ENCODE measurements at regions not wholly inside any gene's neighbourhood (a gene's known extent, or its start where the extent isn't known, plus 50 kb on each side); places are given as distances from the start of the nearest gene placed in this dataset.

DNA sequence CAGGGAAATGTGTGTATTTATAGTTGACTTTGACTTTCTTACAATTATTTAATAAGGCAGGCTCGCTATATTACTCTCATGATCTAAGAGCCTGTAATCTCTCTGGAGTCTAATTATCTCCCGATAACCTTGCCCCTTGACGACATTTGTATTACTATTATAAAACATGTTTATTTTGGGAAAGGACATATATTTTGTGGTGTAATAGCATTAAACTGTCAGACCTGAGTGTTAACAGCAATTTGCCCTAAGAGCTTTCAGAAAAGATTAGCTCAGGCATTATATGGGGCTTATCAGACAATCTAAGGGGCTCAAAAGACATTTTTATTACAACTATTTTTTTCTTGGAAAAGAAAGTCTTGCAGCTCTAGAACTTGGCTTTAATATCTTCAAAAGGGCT lies 427.9 kb upstream of the SLIT2 start:
- no peaks in the 10 kb centered on the region for H3K36me3 Mint-ChIP-seq (ENCODE audit: low read depth)
- no peaks in the 10 kb centered on the region for H3K4me1 Mint-ChIP-seq
- H3K27ac Mint-ChIP-seq (ENCODE audit: unreplicated experiment), result no peak overlapping the region
- DNase-seq (ENCODE audit: low read depth, low spot score), result no peak
- H3K27me3 Mint-ChIP-seq (ENCODE audit: low read depth), result no peaks in the 10 kb centered on the region
- no peaks in the 10 kb centered on the region for H3K9me3 Mint-ChIP-seq
- TF ChIP-seq, protein P1, sequence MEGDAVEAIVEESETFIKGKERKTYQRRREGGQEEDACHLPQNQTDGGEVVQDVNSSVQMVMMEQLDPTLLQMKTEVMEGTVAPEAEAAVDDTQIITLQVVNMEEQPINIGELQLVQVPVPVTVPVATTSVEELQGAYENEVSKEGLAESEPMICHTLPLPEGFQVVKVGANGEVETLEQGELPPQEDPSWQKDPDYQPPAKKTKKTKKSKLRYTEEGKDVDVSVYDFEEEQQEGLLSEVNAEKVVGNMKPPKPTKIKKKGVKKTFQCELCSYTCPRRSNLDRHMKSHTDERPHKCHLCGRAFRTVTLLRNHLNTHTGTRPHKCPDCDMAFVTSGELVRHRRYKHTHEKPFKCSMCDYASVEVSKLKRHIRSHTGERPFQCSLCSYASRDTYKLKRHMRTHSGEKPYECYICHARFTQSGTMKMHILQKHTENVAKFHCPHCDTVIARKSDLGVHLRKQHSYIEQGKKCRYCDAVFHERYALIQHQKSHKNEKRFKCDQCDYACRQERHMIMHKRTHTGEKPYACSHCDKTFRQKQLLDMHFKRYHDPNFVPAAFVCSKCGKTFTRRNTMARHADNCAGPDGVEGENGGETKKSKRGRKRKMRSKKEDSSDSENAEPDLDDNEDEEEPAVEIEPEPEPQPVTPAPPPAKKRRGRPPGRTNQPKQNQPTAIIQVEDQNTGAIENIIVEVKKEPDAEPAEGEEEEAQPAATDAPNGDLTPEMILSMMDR (conservative IDR thresholded peaks at IDR 0.05), result no peak
- H3K4me3 Mint-ChIP-seq, result no peak overlapping the region

DNA sequence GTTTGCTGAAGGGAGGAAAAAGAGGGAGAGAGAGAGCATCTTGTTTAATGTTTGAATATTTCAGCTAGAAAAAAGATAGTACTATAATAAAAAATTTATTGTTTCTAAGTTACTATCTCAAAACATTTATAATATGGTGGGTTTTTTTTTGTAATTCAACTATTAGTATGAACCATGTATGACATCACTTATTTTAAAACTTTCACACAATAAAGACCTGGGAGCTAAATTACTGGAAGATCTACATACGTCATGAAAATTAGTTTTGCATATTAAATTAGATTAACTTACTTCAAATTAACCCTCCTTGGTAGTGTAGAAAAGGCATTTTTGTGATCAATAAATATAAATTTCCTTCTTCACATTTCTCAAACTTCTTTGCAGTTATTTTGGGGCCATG lies 432.0 kb upstream of the SLIT2 start:
- H3K36me3 Mint-ChIP-seq (ENCODE audit: low read depth), result no peaks in the 10 kb centered on the region
- no peaks in the 10 kb centered on the region for H3K27me3 Mint-ChIP-seq (ENCODE audit: low read depth)

DNA sequence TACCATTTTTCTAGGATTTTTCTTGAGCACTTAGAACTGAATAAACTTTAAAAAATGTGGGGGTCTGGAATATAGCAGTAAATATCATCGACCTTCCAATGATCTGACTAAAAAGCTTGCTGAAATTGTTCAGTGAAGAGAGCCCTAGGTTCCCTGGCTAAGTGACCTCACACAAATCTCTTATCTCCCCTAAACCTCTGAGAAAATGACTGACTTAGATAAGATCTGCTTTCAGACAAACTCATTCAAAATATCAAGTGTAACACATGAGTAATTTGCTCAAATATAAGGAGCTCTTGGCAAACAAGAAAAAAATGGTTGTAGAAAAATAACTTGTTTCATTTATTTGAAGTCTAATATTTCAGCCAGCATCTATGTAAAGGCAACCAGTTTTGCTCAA lies 441.7 kb upstream of the SLIT2 start:
- no peak for DNase-seq (ENCODE audit: low read depth, low spot score)
- TF ChIP-seq, protein P1 (conservative IDR thresholded peaks at IDR 0.05), result no peak
- Mint-ChIP-seq H3K27me3 (ENCODE audit: low read depth) (no peaks in the 10 kb centered on the region), H3K27ac (ENCODE audit: unreplicated experiment) (no peak overlapping the region), H3K9me3 (no peaks in the 10 kb centered on the region), H3K4me1 (peaks cover 11% of the 10 kb centered on the region), H3K4me3 (no peak overlapping the region), H3K36me3 (ENCODE audit: low read depth) (no peaks in the 10 kb centered on the region)

More for the DNA sequence above, 432.0 kb upstream of the SLIT2 start:
- Mint-ChIP-seq H3K9me3 (no peaks in the 10 kb centered on the region), H3K4me3 (no peak overlapping the region), H3K27ac (ENCODE audit: unreplicated experiment) (no peak overlapping the region), H3K4me1 (peaks cover 14% of the 10 kb centered on the region)
- TF ChIP-seq, protein P1 (conservative IDR thresholded peaks at IDR 0.05), result no peak
- DNase-seq (ENCODE audit: low read depth, low spot score), result no peak

DNA sequence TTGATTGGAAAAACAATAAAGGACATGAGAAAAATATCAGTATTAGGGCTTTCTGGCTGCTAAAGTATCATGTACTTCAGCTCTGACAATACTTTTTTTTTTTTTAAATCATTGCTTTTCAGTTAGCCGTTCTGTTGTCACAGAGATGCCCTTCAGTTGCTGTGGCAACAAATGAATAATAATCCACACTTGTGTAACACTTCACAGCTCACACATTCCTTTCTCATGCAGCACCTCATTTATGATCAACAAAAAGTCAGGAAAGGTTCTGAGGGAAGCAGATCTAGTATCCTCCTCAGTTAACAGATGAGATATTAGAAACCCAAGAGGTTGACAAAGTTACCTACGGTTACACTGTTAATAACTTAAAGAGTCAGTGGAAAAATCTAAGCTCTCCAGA lies 444.2 kb upstream of the SLIT2 start:
- Mint-ChIP-seq H3K4me3 (no peak overlapping the region), H3K27ac (ENCODE audit: unreplicated experiment) (peak overlapping the region; percentile 24), H3K36me3 (ENCODE audit: low read depth) (no peaks in the 10 kb centered on the region), H3K4me1 (peaks cover 11% of the 10 kb centered on the region), H3K9me3 (peaks cover 2% of the 10 kb centered on the region), H3K27me3 (ENCODE audit: low read depth) (no peaks in the 10 kb centered on the region)
- no peak for DNase-seq (ENCODE audit: low read depth, low spot score)
- TF ChIP-seq, protein P1 (conservative IDR thresholded peaks at IDR 0.05), result no peak

DNA sequence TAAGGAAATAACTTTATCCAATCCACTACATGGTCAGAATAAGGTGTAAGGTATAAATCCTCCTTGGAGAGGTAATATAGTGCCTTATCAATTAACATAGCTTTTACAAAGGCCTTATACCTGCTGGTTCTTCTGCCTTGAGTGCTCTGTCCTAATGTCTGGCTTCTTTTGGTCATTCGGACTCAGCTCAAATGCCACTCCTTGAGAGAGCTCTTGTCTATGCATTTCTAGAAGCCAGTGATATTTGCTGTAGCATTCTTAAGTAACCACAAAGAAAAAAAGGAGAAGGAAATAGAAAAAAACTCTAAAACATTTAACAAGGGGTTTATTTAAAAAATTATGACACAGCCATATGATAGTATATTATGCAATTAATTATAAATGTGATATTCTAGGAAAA lies 444.8 kb upstream of the SLIT2 start:
- H3K27ac Mint-ChIP-seq (ENCODE audit: unreplicated experiment), result peak overlapping the region; percentile 2

More for the DNA sequence above, 444.8 kb upstream of the SLIT2 start:
- Mint-ChIP-seq H3K4me1 (peaks cover 11% of the 10 kb centered on the region), H3K4me3 (no peak overlapping the region), H3K9me3 (peaks cover 2% of the 10 kb centered on the region), H3K36me3 (ENCODE audit: low read depth) (no peaks in the 10 kb centered on the region), H3K27me3 (ENCODE audit: low read depth) (no peaks in the 10 kb centered on the region)
- TF ChIP-seq, protein P1 (conservative IDR thresholded peaks at IDR 0.05), result no peak
- no peak for DNase-seq (ENCODE audit: low read depth, low spot score)
